Smooth muscle cell (in vitro differentiated cells): ENCODE measurements at regions not wholly inside any gene's neighbourhood (a gene's known extent, or its start where the extent isn't known, plus 50 kb on each side); places are given as distances from the start of the nearest gene placed in this dataset.

Source experiments
- DNase-seq: peaks from one replicate; lab custom pipeline; 2025; ENCODE audit not compliant: unreplicated experiment; lab: John Stamatoyannopoulos, UW
- H2AFZ ChIP-seq: fragments of 200-600 bp; sonication (generic); 2 replicates; pipeline ENCODE4 v1.6.0; 2016; ENCODE audit warnings: antibody characterized with exemption, low read depth, mild to moderate bottlenecking
- H3F3A ChIP-seq: fragments of 200-600 bp; sonication (generic); 2 replicates; pipeline ENCODE4 v1.6.0; 2017; ENCODE audit warnings: antibody characterized with exemption, low read depth
- H3K27ac ChIP-seq: fragments of 200-600 bp; sonication (generic); 2 replicates; pipeline ENCODE4 v1.5.1; 2016; ENCODE audit warnings: low read depth, mild to moderate bottlenecking
- H3K27me3 ChIP-seq: fragments of 200-600 bp; sonication (generic); 2 replicates; pipeline ENCODE4 v1.6.1; 2016; ENCODE audit warnings: low read depth, mild to moderate bottlenecking
- H3K36me3 ChIP-seq: fragments of 200-600 bp; sonication (generic); 2 replicates; pipeline ENCODE4 v1.5.1; 2016; ENCODE audit warnings: low read depth
- H3K4me1 ChIP-seq: fragments of 200-600 bp; sonication (generic); 2 replicates; pipeline ENCODE4 v1.5.1; 2016; ENCODE audit warnings: low read depth
- H3K4me2 ChIP-seq: fragments of 200-600 bp; sonication (generic); 2 replicates; pipeline ENCODE4 v1.6.0; 2016; ENCODE audit warnings: mild to moderate bottlenecking
- H3K4me3 ChIP-seq: fragments of 200-600 bp; sonication (generic); 2 replicates; pipeline ENCODE4 v1.5.1; 2016; ENCODE audit warnings: mild to moderate bottlenecking
- H3K79me2 ChIP-seq: fragments of 200-600 bp; sonication (generic); 2 replicates; pipeline ENCODE4 v1.6.0; 2016; ENCODE audit warnings: low read depth, mild to moderate bottlenecking
- H3K9ac ChIP-seq: fragments of 200-600 bp; sonication (generic); 2 replicates; pipeline ENCODE4 v1.6.0; 2016; ENCODE audit warnings: low read depth
- H3K9me3 ChIP-seq: fragments of 200-600 bp; sonication (generic); replicated peaks from 2 replicates; pipeline ENCODE4 v1.5.1; 2016; ENCODE audit warnings: low read depth
- H4K20me1 ChIP-seq: fragments of 200-600 bp; sonication (generic); 2 replicates; pipeline ENCODE4 v1.6.0; 2016; ENCODE audit warnings: low read depth
- CTCF ChIP-seq: fragments of 200-600 bp; sonication (generic); IDR thresholded peaks from 2 replicates; pipeline ENCODE4 v1.5.1; 2017; ENCODE audit warnings: borderline replicate concordance, mild to moderate bottlenecking, antibody characterized with exemption; ENCODE audit not compliant: insufficient read depth, poor library complexity, severe bottlenecking
- WGBS: methylation state at CpG from one replicate; pipeline ENCODE4 v1.1.7; 2016; ENCODE audit warnings: low lambda C conversion rate; 5-methylcytosine and 5-hydroxymethylcytosine counted together

- DNase-seq, result no peak
Observed at GRCh38 chr16:52874042-52874441, 178.7 kb downstream of the CHD9NB start.

GRCh38 chr16:52872731-52873130 is 180.0 kb downstream of the CHD9NB start:
- Histone ChIP-seq H3K27me3 (no peaks in the 10 kb centered on the region), H3K4me2 (no peak overlapping the region), H3K27ac (no peak overlapping the region), H3K79me2 (no peaks in the 10 kb centered on the region), H3K4me3 (no peak overlapping the region), H3K4me1 (peaks cover 7% of the 10 kb centered on the region), H4K20me1 (no peaks in the 10 kb centered on the region), H3K9ac (no peak overlapping the region), H3K36me3 (no peaks in the 10 kb centered on the region), H3F3A (no peaks in the 10 kb centered on the region), H3K9me3 (no peaks in the 10 kb centered on the region), H2AFZ (no peak overlapping the region)
- DNase-seq, result no peak
- 86% methylated on average over 7 of the region's 7 CpGs for WGBS
- TF ChIP-seq CTCF, result no peak

More at GRCh38 chr16:52874042-52874441, 178.7 kb downstream of the CHD9NB start:
- Histone ChIP-seq H3K4me1 (peaks cover 7% of the 10 kb centered on the region), H4K20me1 (no peaks in the 10 kb centered on the region), H3K36me3 (no peaks in the 10 kb centered on the region), H3K27me3 (no peaks in the 10 kb centered on the region), H3K4me2 (no peak overlapping the region), H2AFZ (no peak overlapping the region), H3K27ac (no peak overlapping the region), H3K4me3 (no peak overlapping the region), H3K9me3 (no peaks in the 10 kb centered on the region), H3K9ac (no peak overlapping the region), H3K79me2 (no peaks in the 10 kb centered on the region), H3F3A (no peaks in the 10 kb centered on the region)
- no peak for TF ChIP-seq CTCF
- 61% methylated on average over 3 of the region's 3 CpGs for WGBS

- H2AFZ ChIP-seq, result no peak overlapping the region
- H3K4me2 ChIP-seq, result no peak overlapping the region
- no peak overlapping the region for H3K9ac ChIP-seq
Observed at GRCh38 chr16:52871481-52871880, 181.2 kb downstream of the CHD9NB start.

More at GRCh38 chr16:52871481-52871880, 181.2 kb downstream of the CHD9NB start:
- no peaks in the 10 kb centered on the region for H3K79me2 ChIP-seq
- H3K9me3 ChIP-seq, result no peaks in the 10 kb centered on the region
- H3K4me3 ChIP-seq, result no peak overlapping the region
- no peaks in the 10 kb centered on the region for H3K27me3 ChIP-seq
- H3F3A ChIP-seq, result no peaks in the 10 kb centered on the region
- no peak for DNase-seq
- peaks cover 7% of the 10 kb centered on the region for H3K4me1 ChIP-seq
- no peak overlapping the region for H3K27ac ChIP-seq
- no peak for TF ChIP-seq CTCF
- H4K20me1 ChIP-seq, result no peaks in the 10 kb centered on the region
- no peaks in the 10 kb centered on the region for H3K36me3 ChIP-seq
